Kidney epithelial cell (primary cell): ENCODE measurements at regions not wholly inside any gene's neighbourhood (a gene's known extent, or its start where the extent isn't known, plus 50 kb on each side); places are given as distances from the start of the nearest gene placed in this dataset.

Experiments used
- DNase-seq: peaks from one replicate; pipeline ENCODE4 v3.0.0-alpha.2; 2010; ENCODE audit warnings: low read depth
- H3K27me3 ChIP-seq: 2 replicates; pipeline ENCODE4 v1.6.0; 2011; ENCODE audit warnings: low read length; ENCODE audit not compliant: control insufficient read depth, insufficient read depth
- H3K36me3 ChIP-seq: 2 replicates; pipeline ENCODE4 v1.5.1; 2011; ENCODE audit warnings: low read length; ENCODE audit not compliant: control insufficient read depth, insufficient read depth
- H3K4me3 ChIP-seq: 2 replicates; pipeline ENCODE4 v1.5.1; 2011; ENCODE audit warnings: low read depth, mild to moderate bottlenecking, control low read depth, low read length
- TF ChIP-seq, protein P1 (sequence below): IDR thresholded peaks from 2 replicates; pipeline ENCODE4 v1.5.1; 2011; ENCODE audit warnings: mild to moderate bottlenecking, moderate library complexity, low read length, control low read depth, inconsistent platforms; ENCODE audit not compliant: insufficient read depth, poor library complexity, severe bottlenecking

DNA sequence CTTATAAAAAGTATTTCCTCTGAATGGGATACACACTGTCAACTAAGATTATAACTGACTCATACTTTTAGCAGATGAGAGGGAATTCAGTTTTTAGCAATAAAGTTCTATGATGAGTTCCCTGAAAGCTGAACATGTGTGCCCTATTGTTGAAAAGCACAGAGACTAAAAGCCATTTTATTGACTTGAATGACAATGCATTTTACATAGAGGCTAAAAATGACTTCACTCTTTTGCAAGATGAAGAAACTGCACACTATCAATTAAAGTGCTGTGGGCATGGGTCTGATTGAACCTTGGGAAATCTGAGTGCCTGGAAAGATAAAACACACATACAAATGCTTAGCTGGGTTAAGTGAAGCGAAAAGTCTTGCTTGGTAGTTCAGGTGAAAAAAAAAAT lies 633.4 kb downstream of the PDHA2 start:
- no peak for DNase-seq
- Histone ChIP-seq H3K27me3 (no peaks in the 10 kb centered on the region), H3K36me3 (no peaks in the 10 kb centered on the region), H3K4me3 (no peak overlapping the region)
- TF ChIP-seq, protein P1, sequence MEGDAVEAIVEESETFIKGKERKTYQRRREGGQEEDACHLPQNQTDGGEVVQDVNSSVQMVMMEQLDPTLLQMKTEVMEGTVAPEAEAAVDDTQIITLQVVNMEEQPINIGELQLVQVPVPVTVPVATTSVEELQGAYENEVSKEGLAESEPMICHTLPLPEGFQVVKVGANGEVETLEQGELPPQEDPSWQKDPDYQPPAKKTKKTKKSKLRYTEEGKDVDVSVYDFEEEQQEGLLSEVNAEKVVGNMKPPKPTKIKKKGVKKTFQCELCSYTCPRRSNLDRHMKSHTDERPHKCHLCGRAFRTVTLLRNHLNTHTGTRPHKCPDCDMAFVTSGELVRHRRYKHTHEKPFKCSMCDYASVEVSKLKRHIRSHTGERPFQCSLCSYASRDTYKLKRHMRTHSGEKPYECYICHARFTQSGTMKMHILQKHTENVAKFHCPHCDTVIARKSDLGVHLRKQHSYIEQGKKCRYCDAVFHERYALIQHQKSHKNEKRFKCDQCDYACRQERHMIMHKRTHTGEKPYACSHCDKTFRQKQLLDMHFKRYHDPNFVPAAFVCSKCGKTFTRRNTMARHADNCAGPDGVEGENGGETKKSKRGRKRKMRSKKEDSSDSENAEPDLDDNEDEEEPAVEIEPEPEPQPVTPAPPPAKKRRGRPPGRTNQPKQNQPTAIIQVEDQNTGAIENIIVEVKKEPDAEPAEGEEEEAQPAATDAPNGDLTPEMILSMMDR: no peak

DNA sequence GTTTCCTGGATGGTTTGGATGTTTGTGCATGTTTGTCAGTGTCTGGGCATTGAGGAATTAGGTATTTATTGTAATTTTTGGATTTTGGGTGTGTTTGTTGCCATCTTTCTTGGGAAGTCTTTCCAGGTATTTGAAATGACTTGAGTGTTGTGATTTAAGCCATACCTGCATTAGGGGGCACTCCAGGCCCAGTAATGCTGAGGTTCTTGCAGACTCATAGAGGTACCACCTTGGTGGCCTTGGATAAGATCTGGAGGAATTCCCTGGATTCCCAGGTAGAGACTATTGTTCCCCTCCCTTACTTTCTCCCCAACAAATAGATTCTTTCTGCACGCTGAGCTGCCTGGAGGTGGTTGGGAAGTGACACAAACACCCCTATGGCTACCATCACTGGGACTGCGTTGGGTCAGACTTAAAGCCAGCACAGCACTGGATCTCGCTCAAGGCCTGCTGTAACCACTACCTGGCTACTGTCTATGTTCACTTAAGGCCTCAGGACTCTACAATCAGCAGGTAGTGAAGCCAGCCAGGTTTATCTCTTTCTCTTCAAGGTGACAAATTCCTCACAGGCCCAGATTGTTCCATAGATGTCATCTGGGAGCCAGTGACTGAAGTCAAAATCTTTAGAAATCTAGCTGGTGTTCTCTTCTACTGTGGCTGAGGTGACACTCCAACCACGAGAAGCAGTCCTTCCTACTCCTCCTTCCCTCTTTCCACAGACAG lies 643.6 kb downstream of the PDHA2 start:
- Histone ChIP-seq H3K27me3 (no peaks in the 10 kb centered on the region), H3K36me3 (no peaks in the 10 kb centered on the region), H3K4me3 (no peak overlapping the region)
- TF ChIP-seq, protein P1: peak; percentile 18
- no peak for DNase-seq

DNA sequence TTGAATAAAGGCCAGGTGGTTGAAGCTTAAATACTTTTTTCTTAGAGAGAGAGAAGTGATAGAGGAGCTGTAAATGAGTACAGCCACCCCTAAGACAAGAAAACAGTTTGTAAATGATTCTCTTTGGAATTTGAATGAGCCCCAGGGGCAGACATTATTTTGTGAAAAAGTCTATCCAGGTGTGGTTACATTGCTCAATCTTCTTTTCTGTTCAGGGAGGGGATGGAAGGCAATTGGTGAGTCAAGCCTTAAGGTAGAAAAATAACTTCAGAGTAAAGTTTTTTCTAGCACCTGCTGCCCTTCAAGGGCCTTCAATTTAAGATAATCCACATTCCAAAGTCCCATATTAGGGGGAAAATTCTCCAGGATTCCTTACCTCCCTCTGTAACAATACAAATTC lies 646.7 kb downstream of the PDHA2 start:
- DNase-seq: no peak
- H3K27me3 ChIP-seq: no peaks in the 10 kb centered on the region

DNA sequence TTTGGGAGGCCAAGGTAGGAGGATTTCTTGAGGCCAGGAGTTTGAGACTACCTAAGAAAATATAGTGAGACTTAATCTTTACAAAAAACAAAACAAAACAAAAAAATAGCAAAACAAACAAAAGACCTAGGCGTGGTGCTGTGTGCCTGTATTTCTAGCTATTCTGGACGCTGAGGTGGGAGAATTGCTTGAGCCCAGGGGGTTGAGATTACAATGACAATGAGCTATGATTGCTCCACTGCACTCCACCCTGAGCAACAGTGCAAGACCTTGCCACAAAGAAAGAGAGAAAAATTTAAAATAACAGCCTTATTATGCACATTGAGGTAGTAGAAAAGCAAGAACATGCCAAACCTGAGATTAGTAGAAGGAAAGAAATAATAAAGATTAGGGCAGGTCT lies 657.7 kb downstream of the PDHA2 start:
- DNase-seq: no peak
- Histone ChIP-seq H3K27me3 (no peaks in the 10 kb centered on the region), H3K36me3 (no peaks in the 10 kb centered on the region), H3K4me3 (no peak overlapping the region)
- TF ChIP-seq, protein P1: no peak

More for the DNA sequence above, 646.7 kb downstream of the PDHA2 start:
- Histone ChIP-seq H3K4me3 (no peak overlapping the region), H3K36me3 (no peaks in the 10 kb centered on the region)
- TF ChIP-seq, protein P1: no peak

DNA sequence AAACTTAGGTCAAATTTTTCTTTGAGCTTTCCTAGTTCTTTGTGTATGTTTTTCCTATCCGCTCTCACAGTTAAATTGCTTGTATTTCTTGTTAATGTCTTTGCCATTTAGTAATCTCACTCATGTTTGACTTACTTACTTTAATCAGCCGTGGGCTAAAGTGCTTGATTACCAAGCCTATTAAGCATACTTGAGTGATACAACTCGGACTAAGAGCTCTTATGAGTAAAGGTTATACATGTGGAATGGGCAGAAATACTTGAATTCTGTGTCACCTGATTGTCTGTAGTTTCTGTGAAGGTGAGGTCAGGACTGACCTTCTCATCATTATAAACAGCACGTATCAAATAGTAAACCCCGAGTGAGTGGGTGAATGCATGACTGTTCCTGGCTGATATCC lies 664.5 kb downstream of the PDHA2 start:
- no peak for DNase-seq
- H3K4me3 ChIP-seq: no peak overlapping the region
- TF ChIP-seq, protein P1: no peak
- H3K27me3 ChIP-seq: no peaks in the 10 kb centered on the region
- no peaks in the 10 kb centered on the region for H3K36me3 ChIP-seq
